Epithelial cell of proximal tubule (primary cell): ENCODE measurements at regions not wholly inside any gene's neighbourhood (a gene's known extent, or its start where the extent isn't known, plus 50 kb on each side); places are given as distances from the start of the nearest gene placed in this dataset.

Source experiments
- DNase-seq: peaks from one replicate; pipeline ENCODE4 v3.0.0-alpha.2; 2011; ENCODE audit warnings: low read depth
- H3K4me3 ChIP-seq: 2 replicates; pipeline ENCODE4 v1.5.1; 2011; ENCODE audit warnings: low read depth, mild to moderate bottlenecking, low read length
- CTCF ChIP-seq: conservative IDR thresholded peaks from 2 replicates; pipeline ENCODE4 v1.5.1; 2012; ENCODE audit warnings: low read depth, mild to moderate bottlenecking, low read length

- no peak overlapping the region for H3K4me3 ChIP-seq
- no peak for TF ChIP-seq CTCF
- no peak for DNase-seq
Observed at GRCh38 chr20:48287021-48287494, 501.8 kb upstream of the SULF2 start.

- TF ChIP-seq CTCF, result no peak
- H3K4me3 ChIP-seq, result no peak overlapping the region
Observed at GRCh38 chr20:48286601-48287000, 501.3 kb upstream of the SULF2 start.

GRCh38 chr20:48285656-48286055 lies 500.4 kb upstream of the SULF2 start:
- no peak for DNase-seq

More at GRCh38 chr20:48286601-48287000, 501.3 kb upstream of the SULF2 start:
- no peak for DNase-seq

DNA sequence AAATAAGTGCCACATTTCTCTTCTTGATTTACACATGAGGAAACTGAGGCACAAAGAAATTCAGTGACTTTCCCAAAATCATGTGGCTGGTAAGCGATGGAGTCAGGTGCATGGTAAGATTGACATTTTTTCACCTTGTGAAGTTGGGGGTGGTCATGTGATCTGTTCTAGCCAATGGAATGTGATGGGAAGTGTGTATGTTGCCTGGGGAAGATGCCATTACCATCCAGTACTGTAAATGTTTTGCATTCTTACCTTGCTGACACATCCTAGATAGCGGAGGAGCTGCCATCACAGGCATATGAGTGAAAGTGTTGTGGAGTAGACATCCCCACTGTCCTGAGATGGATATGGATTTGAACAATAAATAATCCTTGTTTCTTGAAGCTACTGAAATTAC lies 499.6 kb upstream of the SULF2 start:
- DNase-seq, result no peak
- TF ChIP-seq CTCF, result no peak
- H3K4me3 ChIP-seq, result no peak overlapping the region

More at GRCh38 chr20:48285656-48286055, 500.4 kb upstream of the SULF2 start:
- H3K4me3 ChIP-seq, result no peak overlapping the region
- no peak for TF ChIP-seq CTCF

GRCh38 chr20:48284315-48284714 lies 499.0 kb upstream of the SULF2 start:
- TF ChIP-seq CTCF, result no peak
- no peak for DNase-seq
- H3K4me3 ChIP-seq, result no peak overlapping the region

DNA sequence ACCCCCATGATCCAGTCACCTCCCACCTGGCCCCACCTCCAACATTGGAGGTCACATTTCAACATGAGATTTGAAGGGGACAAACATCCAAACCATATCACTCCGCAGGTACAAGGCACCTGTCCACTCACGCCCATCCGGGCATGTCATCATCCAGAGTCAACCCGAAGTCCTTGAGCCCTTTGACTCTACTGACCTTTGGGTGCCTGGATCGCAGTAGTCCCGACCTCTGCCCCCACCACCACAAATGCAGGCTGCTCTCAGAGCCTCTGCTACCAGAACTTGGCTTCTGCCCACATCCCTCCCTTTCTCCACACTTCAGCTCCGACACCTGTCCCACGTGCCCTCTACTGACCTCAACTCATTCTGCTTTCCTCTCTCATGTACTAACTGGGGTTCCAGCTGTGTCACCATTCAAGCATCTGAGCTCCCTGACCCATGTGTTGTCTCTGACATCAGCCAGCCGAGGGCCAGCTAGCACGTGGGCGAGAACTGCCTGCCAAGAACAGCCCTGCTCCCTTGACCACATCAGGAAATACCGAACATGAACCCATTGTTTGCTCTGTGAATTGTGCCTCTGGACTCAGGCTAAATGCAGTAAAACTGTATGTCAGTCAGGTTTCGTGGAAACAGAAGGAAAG lies 498.3 kb upstream of the SULF2 start:
- TF ChIP-seq CTCF, result no peak
- no peak overlapping the region for H3K4me3 ChIP-seq

GRCh38 chr20:48282591-48283228 lies 497.4 kb upstream of the SULF2 start:
- no peak for TF ChIP-seq CTCF
- H3K4me3 ChIP-seq, result no peak overlapping the region
- no peak for DNase-seq

More for the DNA sequence above, 498.3 kb upstream of the SULF2 start:
- DNase-seq, result peak; percentile 92
